ENCODE measurements at regions not wholly inside any gene's neighbourhood (a gene's known extent, or its start where the extent isn't known, plus 50 kb on each side); places are given as distances from the start of the nearest gene placed in this dataset.

DNA sequence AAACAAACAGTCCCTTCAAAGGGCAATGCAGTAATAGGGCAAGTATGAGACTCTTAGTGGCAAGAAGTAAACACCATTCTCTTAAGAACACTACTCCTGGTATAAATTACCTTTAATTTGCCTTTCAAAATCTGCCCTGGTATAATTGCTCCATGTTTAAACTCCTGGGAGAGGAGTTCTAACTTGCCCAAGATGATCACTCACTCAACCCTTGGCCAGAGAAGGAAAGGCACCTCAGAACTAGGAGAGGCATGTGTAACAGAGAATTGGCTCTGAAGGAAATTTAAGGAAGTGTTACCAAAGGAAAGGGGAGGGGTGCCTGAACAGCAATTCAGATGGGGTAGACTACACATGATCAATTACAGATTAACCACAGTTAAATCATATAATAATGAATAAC is 1173.6 kb upstream of the SORCS1 start:
- Histone ChIP-seq H3K27me3 (replicated peaks; ENCODE audit: insufficient read depth) (no peaks in the 10 kb centered on the region), H3K27ac (no peak overlapping the region), H3K9me2 (ENCODE audit: insufficient read depth) (no peaks in the 10 kb centered on the region), H3K9ac (no peak overlapping the region), H3K4me2 (ENCODE audit: unreplicated experiment) (no peak overlapping the region), H3K9me3 (ENCODE audit: low read depth) (no peaks in the 10 kb centered on the region), H2AFZ (no peak overlapping the region), H3K36me3 (ENCODE audit: low read depth) (no peaks in the 10 kb centered on the region), H3K4me3 (no peak overlapping the region), H4K20me1 (ENCODE audit: insufficient read depth) (no peaks in the 10 kb centered on the region), H3K79me2 (ENCODE audit: insufficient read depth) (no peaks in the 10 kb centered on the region), H3K4me1 (ENCODE audit: insufficient read depth) (no peaks in the 10 kb centered on the region), H3F3A (ENCODE audit: insufficient read depth) (no peaks in the 10 kb centered on the region)
- DNase-seq, result no peak
- TF ChIP-seq EZH2 (IDR thresholded peaks at IDR 0.05; ENCODE audit: insufficient read depth, poor library complexity, severe bottlenecking), result no peak
- TF ChIP-seq EZH2phosphoT487 (IDR thresholded peaks at IDR 0.05; ENCODE audit: insufficient read depth, low read depth), result no peak
- in situ Hi-C loops (cut with MboI), result no loop called here

GRCh38 chr10:108336836-108337235 is 1172.3 kb upstream of the SORCS1 start:
- H3F3A ChIP-seq (ENCODE audit: insufficient read depth), result no peaks in the 10 kb centered on the region
- H3K4me3 ChIP-seq, result no peak overlapping the region
- H3K79me2 ChIP-seq (ENCODE audit: insufficient read depth), result no peaks in the 10 kb centered on the region
- H3K36me3 ChIP-seq (ENCODE audit: low read depth), result no peaks in the 10 kb centered on the region
- in situ Hi-C loops (cut with MboI), result no loop called here
- H3K9ac ChIP-seq, result no peak overlapping the region
- H4K20me1 ChIP-seq (ENCODE audit: insufficient read depth), result no peaks in the 10 kb centered on the region
- no peaks in the 10 kb centered on the region for H3K27me3 ChIP-seq (replicated peaks; ENCODE audit: insufficient read depth)
- DNase-seq, result no peak
- H3K27ac ChIP-seq, result no peak overlapping the region
- no peak overlapping the region for H3K4me2 ChIP-seq (ENCODE audit: unreplicated experiment)
- no peak overlapping the region for H2AFZ ChIP-seq
- no peaks in the 10 kb centered on the region for H3K9me2 ChIP-seq (ENCODE audit: insufficient read depth)
- H3K4me1 ChIP-seq (ENCODE audit: insufficient read depth), result no peaks in the 10 kb centered on the region
- no peak for TF ChIP-seq EZH2 (IDR thresholded peaks at IDR 0.05; ENCODE audit: insufficient read depth, poor library complexity, severe bottlenecking)
- TF ChIP-seq EZH2phosphoT487 (IDR thresholded peaks at IDR 0.05; ENCODE audit: insufficient read depth, low read depth), result no peak
- no peaks in the 10 kb centered on the region for H3K9me3 ChIP-seq (ENCODE audit: low read depth)

DNA sequence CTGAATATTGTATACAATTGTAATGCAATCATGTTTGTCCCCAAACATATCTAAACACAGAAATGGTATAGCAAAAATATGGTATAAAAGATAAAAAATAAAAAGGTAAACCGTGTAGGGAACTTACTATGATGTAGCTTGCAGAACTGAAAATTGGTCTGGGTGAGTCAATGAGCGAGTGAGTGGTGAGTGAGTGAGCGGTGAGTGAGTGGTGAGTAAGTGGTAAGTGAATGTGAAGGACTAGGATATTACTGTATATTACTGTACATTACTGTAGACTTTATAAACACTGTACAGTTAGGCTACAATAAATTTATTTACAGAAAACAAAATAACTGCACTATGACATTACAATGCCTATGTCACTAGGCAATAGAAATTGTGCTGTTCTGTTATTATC is 1163.2 kb upstream of the SORCS1 start:
- peak; percentile 70 for DNase-seq

GRCh38 chr10:108323274-108323798 is 1158.8 kb upstream of the SORCS1 start:
- H3F3A ChIP-seq (ENCODE audit: insufficient read depth), result no peaks in the 10 kb centered on the region
- 59 to 100% methylated on average over 2 to 3 of the region's 3 CpGs for WGBS, 2 experiments (ENCODE audit: low coverage in 1 of 2, low lambda C conversion rate in 2 of 2, missing lambda C conversion rate in 2 of 2)
- H3K27ac ChIP-seq, result no peak overlapping the region
- H3K27me3 ChIP-seq (replicated peaks; ENCODE audit: insufficient read depth), result no peaks in the 10 kb centered on the region
- peaks cover 12% of the 10 kb centered on the region for H3K4me1 ChIP-seq (ENCODE audit: insufficient read depth)
- no peaks in the 10 kb centered on the region for H3K9me2 ChIP-seq (ENCODE audit: insufficient read depth)
- no peak overlapping the region for H3K9ac ChIP-seq
- in situ Hi-C loops (cut with MboI), result no loop called here
- H3K36me3 ChIP-seq (ENCODE audit: low read depth), result no peaks in the 10 kb centered on the region
- no peak for DNase-seq
- no peak overlapping the region for H3K4me3 ChIP-seq
- H3K9me3 ChIP-seq (ENCODE audit: low read depth), result no peaks in the 10 kb centered on the region
- H2AFZ ChIP-seq, result no peak overlapping the region
- no peak for TF ChIP-seq EZH2 (IDR thresholded peaks at IDR 0.05; ENCODE audit: insufficient read depth, poor library complexity, severe bottlenecking)
- no peak for TF ChIP-seq EZH2phosphoT487 (IDR thresholded peaks at IDR 0.05; ENCODE audit: insufficient read depth, low read depth)
- no peaks in the 10 kb centered on the region for H3K79me2 ChIP-seq (ENCODE audit: insufficient read depth)
- H4K20me1 ChIP-seq (ENCODE audit: insufficient read depth), result no peaks in the 10 kb centered on the region
- H3K4me2 ChIP-seq (ENCODE audit: unreplicated experiment), result no peak overlapping the region

More for the DNA sequence above, 1163.2 kb upstream of the SORCS1 start:
- H3K79me2 ChIP-seq (ENCODE audit: insufficient read depth), result no peaks in the 10 kb centered on the region
- in situ Hi-C loops (cut with MboI), result no loop called here
- no peak overlapping the region for H3K4me3 ChIP-seq
- no peaks in the 10 kb centered on the region for H3K36me3 ChIP-seq (ENCODE audit: low read depth)
- no peaks in the 10 kb centered on the region for H3K9me2 ChIP-seq (ENCODE audit: insufficient read depth)
- no peaks in the 10 kb centered on the region for H3K27me3 ChIP-seq (replicated peaks; ENCODE audit: insufficient read depth)
- TF ChIP-seq EZH2phosphoT487 (IDR thresholded peaks at IDR 0.05; ENCODE audit: insufficient read depth, low read depth), result no peak
- no peak for TF ChIP-seq EZH2 (IDR thresholded peaks at IDR 0.05; ENCODE audit: insufficient read depth, poor library complexity, severe bottlenecking)
- no peak overlapping the region for H2AFZ ChIP-seq
- WGBS, 2 experiments (ENCODE audit: low coverage in 1 of 2, low lambda C conversion rate in 2 of 2, missing lambda C conversion rate in 2 of 2), result 19 to 27% methylated on average over 3 of the region's 3 CpGs
- peaks cover 13% of the 10 kb centered on the region for H3K4me1 ChIP-seq (ENCODE audit: insufficient read depth)
- H3K27ac ChIP-seq, result no peak overlapping the region
- H4K20me1 ChIP-seq (ENCODE audit: insufficient read depth), result no peaks in the 10 kb centered on the region
- H3F3A ChIP-seq (ENCODE audit: insufficient read depth), result no peaks in the 10 kb centered on the region
- peak overlapping the region; percentile 32 for H3K4me2 ChIP-seq (ENCODE audit: unreplicated experiment)
- H3K9me3 ChIP-seq (ENCODE audit: low read depth), result no peaks in the 10 kb centered on the region
- no peak overlapping the region for H3K9ac ChIP-seq

Measured in GM23248 (cell line).